ENCODE measurements at regions not wholly inside any gene's neighbourhood (a gene's known extent, or its start where the extent isn't known, plus 50 kb on each side); places are given as distances from the start of the nearest gene placed in this dataset.

- no peak for DNase-seq
- no peak for TF ChIP-seq CTCF (IDR thresholded peaks at IDR 0.05; ENCODE audit: borderline replicate concordance)
- H3K27me3 ChIP-seq (ENCODE audit: low read depth): peaks cover 56% of the 10 kb centered on the region
These were observed 1198.1 kb downstream of the UQCRFS1 start for GRCh38 chr19:28014615-28015405.

GRCh38 chr19:28012361-28012760, 1200.6 kb downstream of the UQCRFS1 start:
- intact Hi-C loops (cut with micrococcal nuclease): no loop called here
- Histone ChIP-seq H3K4me3 (no peak overlapping the region), H3K36me3 (no peaks in the 10 kb centered on the region), H3K9me3 (replicated peaks) (no peaks in the 10 kb centered on the region), H3K27me3 (ENCODE audit: low read depth) (peaks cover 50% of the 10 kb centered on the region), H3K27ac (replicated peaks) (no peak overlapping the region), H3K4me1 (peaks cover 7% of the 10 kb centered on the region)
- no peak for DNase-seq
- TF ChIP-seq CTCF (IDR thresholded peaks at IDR 0.05; ENCODE audit: borderline replicate concordance): no peak

More at GRCh38 chr19:28014615-28015405, 1198.1 kb downstream of the UQCRFS1 start:
- no peak overlapping the region for H3K4me3 ChIP-seq
- no peak overlapping the region for H3K27ac ChIP-seq (replicated peaks)
- H3K9me3 ChIP-seq (replicated peaks): no peaks in the 10 kb centered on the region
- intact Hi-C loops (cut with micrococcal nuclease): no loop called here
- peaks cover 7% of the 10 kb centered on the region for H3K4me1 ChIP-seq
- H3K36me3 ChIP-seq: no peaks in the 10 kb centered on the region

DNA sequence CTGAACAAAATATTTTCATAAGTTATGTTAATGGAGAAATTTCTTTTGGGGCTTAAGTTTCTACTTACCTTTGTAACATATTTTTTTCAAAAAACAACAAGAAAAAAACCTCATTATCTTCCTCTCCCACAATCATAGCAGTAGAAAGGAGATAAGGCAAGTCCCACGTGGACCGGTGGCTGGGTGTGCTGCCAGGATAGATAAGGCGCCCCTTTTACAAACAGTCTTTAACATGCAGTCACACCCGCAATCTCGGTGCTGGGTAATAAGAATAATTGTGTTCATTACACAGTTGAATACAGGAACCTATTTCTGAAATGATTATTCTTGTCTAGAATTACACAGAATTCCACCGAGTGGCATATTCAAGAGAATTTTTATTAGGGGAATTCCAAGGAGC, 1202.3 kb downstream of the UQCRFS1 start:
- intact Hi-C loops (cut with micrococcal nuclease): no loop called here
- Histone ChIP-seq H3K9me3 (replicated peaks) (no peaks in the 10 kb centered on the region), H3K36me3 (no peaks in the 10 kb centered on the region), H3K4me3 (no peak overlapping the region), H3K27ac (replicated peaks) (no peak overlapping the region), H3K4me1 (peaks cover 7% of the 10 kb centered on the region), H3K27me3 (ENCODE audit: low read depth) (peaks cover 34% of the 10 kb centered on the region)
- DNase-seq: no peak
- no peak for TF ChIP-seq CTCF (IDR thresholded peaks at IDR 0.05; ENCODE audit: borderline replicate concordance)

DNA sequence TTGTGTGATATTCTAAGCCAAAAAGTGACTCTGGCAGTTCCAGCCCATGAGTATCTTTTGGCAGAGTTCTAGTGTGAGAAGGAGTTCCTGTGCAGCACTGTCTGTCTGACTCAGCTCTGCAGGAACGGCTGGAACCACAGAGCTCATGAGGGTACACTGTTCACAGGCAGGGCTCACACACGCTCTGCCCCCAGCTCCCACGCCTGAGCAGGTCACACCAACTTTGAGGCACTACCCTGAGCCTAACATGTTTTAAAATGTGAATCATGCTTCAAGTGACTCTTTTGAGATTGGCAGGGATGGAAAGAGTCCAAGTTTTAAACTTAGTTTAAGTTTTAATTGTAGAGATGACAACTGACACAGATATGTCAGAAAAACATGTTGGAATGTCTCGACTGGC, 1203.3 kb downstream of the UQCRFS1 start:
- Histone ChIP-seq H3K36me3 (no peaks in the 10 kb centered on the region), H3K4me1 (peaks cover 7% of the 10 kb centered on the region), H3K9me3 (replicated peaks) (no peaks in the 10 kb centered on the region), H3K27ac (replicated peaks) (no peak overlapping the region), H3K27me3 (ENCODE audit: low read depth) (peaks cover 25% of the 10 kb centered on the region), H3K4me3 (no peak overlapping the region)
- no peak for DNase-seq
- no peak for TF ChIP-seq CTCF (IDR thresholded peaks at IDR 0.05; ENCODE audit: borderline replicate concordance)
- intact Hi-C loops (cut with micrococcal nuclease): no loop called here

- H3K4me1 ChIP-seq: peaks cover 7% of the 10 kb centered on the region
- intact Hi-C loops (cut with micrococcal nuclease): no loop called here
These were observed 1204.3 kb downstream of the UQCRFS1 start for GRCh38 chr19:28008695-28009094.

More at GRCh38 chr19:28008695-28009094, 1204.3 kb downstream of the UQCRFS1 start:
- DNase-seq: no peak
- TF ChIP-seq CTCF (IDR thresholded peaks at IDR 0.05; ENCODE audit: borderline replicate concordance): no peak
- peaks cover 18% of the 10 kb centered on the region for H3K27me3 ChIP-seq (ENCODE audit: low read depth)
- no peaks in the 10 kb centered on the region for H3K36me3 ChIP-seq
- H3K27ac ChIP-seq (replicated peaks): no peak overlapping the region
- no peaks in the 10 kb centered on the region for H3K9me3 ChIP-seq (replicated peaks)
- H3K4me3 ChIP-seq: no peak overlapping the region

Measured in left ventricle myocardium inferior (tissue), 1 donor.